HL-60 (cell line): ENCODE measurements at regions not wholly inside any gene's neighbourhood (a gene's known extent, or its start where the extent isn't known, plus 50 kb on each side); places are given as distances from the start of the nearest gene placed in this dataset.

Experiments used
- CTCF ChIP-seq: IDR thresholded peaks from one replicate; pipeline ENCODE4 v1.5.1; 2011; ENCODE audit warnings: low read length, control low read depth, inconsistent platforms; ENCODE audit not compliant: insufficient read depth
- POLR2AphosphoS5 ChIP-seq: IDR thresholded peaks from 2 replicates; pipeline ENCODE4 v1.6.1; 2012; ENCODE audit warnings: low read depth
- REST ChIP-seq: IDR thresholded peaks from 2 replicates; pipeline ENCODE4 v1.6.1; 2012; ENCODE audit warnings: low read depth; ENCODE audit not compliant: insufficient replicate concordance

GRCh38 chr10:15445006-15445390 is 73.9 kb upstream of the FAM171A1 start:
- no peak for TF ChIP-seq CTCF
- TF ChIP-seq REST = no peak
- no peak for TF ChIP-seq POLR2AphosphoS5
